Omental fat pad (tissue), 3 donors: ENCODE measurements at regions not wholly inside any gene's neighbourhood (a gene's known extent, or its start where the extent isn't known, plus 50 kb on each side); places are given as distances from the start of the nearest gene placed in this dataset.

ENCODE experiments used
- ATAC-seq: fragments of 150-250 bp; one replicate; pipeline ENCODE4 v1.9.1; 2016; ENCODE audit warnings: mild to moderate bottlenecking, moderate library complexity; ENCODE audit not compliant: low FRiP score
- DNase-seq: peaks from one replicate; pipeline ENCODE4 v3.0.0-alpha.2; 2019; ENCODE audit warnings: low spot score
- CTCF ChIP-seq, 3 donors: fragments of 450-650 bp; IDR thresholded peaks; one replicate each; pipeline ENCODE4 v1.5.1; 2016 to 2017; ENCODE audit warnings: antibody characterized with exemption in 3 of 3, mild to moderate bottlenecking in 3 of 3, moderate library complexity in 2 of 3

GRCh38 chr4:104210420-104210819 is 284.3 kb downstream of the CXXC4 start:
- DNase-seq (no peak), ATAC-seq (no peak)
- TF ChIP-seq CTCF (IDR thresholded peaks at IDR 0.05), result no peak

GRCh38 chr4:104206784-104207183 is 287.9 kb downstream of the CXXC4 start:
- no peak for TF ChIP-seq CTCF (IDR thresholded peaks at IDR 0.05)
- ATAC-seq (no peak), DNase-seq (no peak)

GRCh38 chr4:104205116-104205515 is 289.6 kb downstream of the CXXC4 start:
- no peak for TF ChIP-seq CTCF (IDR thresholded peaks at IDR 0.05)

GRCh38 chr4:104188301-104188700 is 306.4 kb downstream of the CXXC4 start:
- no peak for TF ChIP-seq CTCF (IDR thresholded peaks at IDR 0.05)
- no peak for DNase-seq

More at GRCh38 chr4:104205116-104205515, 289.6 kb downstream of the CXXC4 start:
- ATAC-seq (no peak), DNase-seq (no peak)

GRCh38 chr4:104169437-104169836 is 325.3 kb downstream of the CXXC4 start:
- no peak for TF ChIP-seq CTCF (IDR thresholded peaks at IDR 0.05)
- ATAC-seq (no peak), DNase-seq (no peak)

More at GRCh38 chr4:104188301-104188700, 306.4 kb downstream of the CXXC4 start:
- no peak for ATAC-seq

- no peak for DNase-seq
- TF ChIP-seq CTCF (IDR thresholded peaks at IDR 0.05), result no peak
- ATAC-seq, result no peak
Measured at GRCh38 chr4:104166749-104167148, 327.9 kb downstream of the CXXC4 start.

GRCh38 chr4:104163820-104164219 is 330.9 kb downstream of the CXXC4 start:
- DNase-seq (no peak), ATAC-seq (no peak)
- TF ChIP-seq CTCF (IDR thresholded peaks at IDR 0.05), result no peak
